Progenitor cell of endocrine pancreas (in vitro differentiated cells): ENCODE measurements at regions not wholly inside any gene's neighbourhood (a gene's known extent, or its start where the extent isn't known, plus 50 kb on each side); places are given as distances from the start of the nearest gene placed in this dataset.

Experiments
- DNase-seq: peaks from one replicate; pipeline ENCODE4 v3.0.0; 2021; ENCODE audit warnings: low spot score; ENCODE audit not compliant: unreplicated experiment
- H3K27ac Mint-ChIP-seq: 2 replicates; pipeline ENCODE4 v1.8.0; 2021; ENCODE audit warnings: mild to moderate bottlenecking, moderate library complexity, mixed read lengths
- H3K27me3 Mint-ChIP-seq: 2 replicates; pipeline ENCODE4 v1.8.0; 2021; ENCODE audit warnings: mixed read lengths
- H3K36me3 Mint-ChIP-seq: 2 replicates; pipeline ENCODE4 v1.8.0; 2022; ENCODE audit warnings: mixed read lengths; ENCODE audit not compliant: insufficient read depth
- H3K4me1 Mint-ChIP-seq: 2 replicates; pipeline ENCODE4 v1.8.0; 2021; ENCODE audit warnings: low read depth, mixed read lengths
- H3K4me3 Mint-ChIP-seq: 2 replicates; pipeline ENCODE4 v1.8.0; 2021; ENCODE audit warnings: low read depth, mild to moderate bottlenecking, moderate library complexity, mixed read lengths
- H3K9me3 Mint-ChIP-seq: 2 replicates; pipeline ENCODE4 v1.8.0; 2021; ENCODE audit warnings: low read depth, mixed read lengths
- TF ChIP-seq, protein P1 (sequence below): fragments of 200-600 bp; sonication (generic); IDR thresholded peaks from one replicate; pipeline ENCODE4 v1.5.0; 2021; ENCODE audit warnings: antibody characterized with exemption, mild to moderate bottlenecking; ENCODE audit not compliant: unreplicated experiment

DNA sequence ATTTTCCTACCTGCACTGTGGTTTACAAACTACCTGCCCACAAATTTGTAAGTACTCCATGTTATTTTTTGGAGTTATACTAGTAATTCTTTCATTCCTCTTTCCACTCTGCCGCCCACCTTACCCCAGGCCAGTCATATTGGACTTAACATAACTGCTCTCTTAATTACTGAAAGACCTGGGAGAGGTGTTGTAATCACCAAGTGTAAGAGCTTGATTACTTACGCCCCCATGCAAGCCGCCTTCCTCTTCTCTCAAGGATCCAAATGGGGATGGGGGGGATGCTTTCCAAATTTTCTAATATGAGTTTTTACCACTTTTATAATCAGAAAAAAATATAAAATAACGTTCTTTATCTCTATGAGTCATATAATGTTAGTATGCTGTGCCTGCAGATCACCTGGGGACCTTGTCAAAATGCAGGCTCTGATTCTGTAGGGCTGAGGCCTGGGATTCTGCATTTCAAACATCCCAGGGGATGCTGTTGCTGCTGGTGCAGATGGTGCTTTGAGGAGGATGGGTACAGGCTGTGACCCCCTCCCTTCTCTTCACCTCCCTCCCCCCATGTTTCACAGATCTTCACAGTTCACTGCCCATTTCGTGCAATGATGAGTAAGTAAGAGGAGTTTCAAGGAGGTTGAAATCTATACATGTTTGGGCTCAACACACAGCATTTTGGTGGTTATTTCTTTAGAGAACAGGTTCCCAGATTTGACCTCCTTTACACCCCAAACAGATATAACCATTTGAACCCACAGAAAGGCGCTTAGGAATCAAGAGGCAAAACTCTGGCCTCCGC lies 87.3 kb downstream of the SEC61B start:
- Mint-ChIP-seq H3K4me3 (no peak overlapping the region), H3K27ac (no peak overlapping the region), H3K27me3 (no peaks in the 10 kb centered on the region), H3K9me3 (peaks cover 6% of the 10 kb centered on the region), H3K36me3 (no peaks in the 10 kb centered on the region), H3K4me1 (peaks cover 12% of the 10 kb centered on the region)
- TF ChIP-seq, protein P1, sequence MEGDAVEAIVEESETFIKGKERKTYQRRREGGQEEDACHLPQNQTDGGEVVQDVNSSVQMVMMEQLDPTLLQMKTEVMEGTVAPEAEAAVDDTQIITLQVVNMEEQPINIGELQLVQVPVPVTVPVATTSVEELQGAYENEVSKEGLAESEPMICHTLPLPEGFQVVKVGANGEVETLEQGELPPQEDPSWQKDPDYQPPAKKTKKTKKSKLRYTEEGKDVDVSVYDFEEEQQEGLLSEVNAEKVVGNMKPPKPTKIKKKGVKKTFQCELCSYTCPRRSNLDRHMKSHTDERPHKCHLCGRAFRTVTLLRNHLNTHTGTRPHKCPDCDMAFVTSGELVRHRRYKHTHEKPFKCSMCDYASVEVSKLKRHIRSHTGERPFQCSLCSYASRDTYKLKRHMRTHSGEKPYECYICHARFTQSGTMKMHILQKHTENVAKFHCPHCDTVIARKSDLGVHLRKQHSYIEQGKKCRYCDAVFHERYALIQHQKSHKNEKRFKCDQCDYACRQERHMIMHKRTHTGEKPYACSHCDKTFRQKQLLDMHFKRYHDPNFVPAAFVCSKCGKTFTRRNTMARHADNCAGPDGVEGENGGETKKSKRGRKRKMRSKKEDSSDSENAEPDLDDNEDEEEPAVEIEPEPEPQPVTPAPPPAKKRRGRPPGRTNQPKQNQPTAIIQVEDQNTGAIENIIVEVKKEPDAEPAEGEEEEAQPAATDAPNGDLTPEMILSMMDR, result no peak
- DNase-seq, result no peak

DNA sequence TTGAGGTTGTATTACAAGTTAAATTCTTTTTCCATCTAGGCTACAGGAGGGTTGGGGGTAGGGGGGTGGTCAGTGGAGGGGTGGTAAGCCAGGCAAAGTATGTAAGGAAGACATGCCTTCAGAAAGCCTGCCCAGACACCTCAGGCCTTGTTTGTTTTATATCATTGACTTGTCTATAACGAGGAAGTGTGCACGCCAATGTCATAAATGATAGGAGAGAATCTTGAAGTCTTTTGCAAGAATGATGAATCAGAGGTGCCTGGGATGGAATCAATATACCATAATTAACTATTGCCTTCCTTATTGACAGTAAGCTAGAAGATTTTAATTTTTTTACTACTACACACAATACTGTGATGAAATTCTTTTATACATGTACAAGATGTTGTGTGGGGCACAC lies 90.7 kb downstream of the SEC61B start:
- peaks cover 13% of the 10 kb centered on the region for H3K4me1 Mint-ChIP-seq
- DNase-seq, result no peak
- H3K27me3 Mint-ChIP-seq, result no peaks in the 10 kb centered on the region
- peaks cover 10% of the 10 kb centered on the region for H3K9me3 Mint-ChIP-seq
- H3K36me3 Mint-ChIP-seq, result no peaks in the 10 kb centered on the region
- no peak overlapping the region for H3K4me3 Mint-ChIP-seq
- TF ChIP-seq, protein P1, result no peak
- no peak overlapping the region for H3K27ac Mint-ChIP-seq

DNA sequence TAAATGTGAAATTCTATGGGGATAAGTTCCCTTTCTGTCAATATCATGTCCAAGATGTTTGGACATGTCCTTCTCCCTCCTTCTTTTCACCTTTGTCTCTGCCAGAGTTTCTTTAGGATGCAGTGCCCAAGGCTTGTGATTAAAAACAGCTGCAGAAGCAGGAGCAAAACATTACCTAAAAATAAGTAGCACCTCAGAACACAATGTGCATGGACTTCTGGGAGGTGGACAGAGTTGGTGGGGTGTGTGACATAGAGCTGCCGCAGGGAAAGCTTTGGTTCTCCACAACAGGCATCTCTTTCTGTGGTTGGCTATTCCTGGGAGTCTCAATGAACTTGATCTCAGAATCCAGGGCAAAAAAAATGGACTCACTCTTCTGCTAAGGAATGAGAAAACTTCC lies 97.0 kb downstream of the SEC61B start:
- no peaks in the 10 kb centered on the region for H3K36me3 Mint-ChIP-seq
- no peak for DNase-seq
- no peak overlapping the region for H3K27ac Mint-ChIP-seq
- H3K27me3 Mint-ChIP-seq, result no peaks in the 10 kb centered on the region
- H3K9me3 Mint-ChIP-seq, result peaks cover 3% of the 10 kb centered on the region
- H3K4me3 Mint-ChIP-seq, result no peak overlapping the region
- peaks cover 2% of the 10 kb centered on the region for H3K4me1 Mint-ChIP-seq
- TF ChIP-seq, protein P1, result no peak

DNA sequence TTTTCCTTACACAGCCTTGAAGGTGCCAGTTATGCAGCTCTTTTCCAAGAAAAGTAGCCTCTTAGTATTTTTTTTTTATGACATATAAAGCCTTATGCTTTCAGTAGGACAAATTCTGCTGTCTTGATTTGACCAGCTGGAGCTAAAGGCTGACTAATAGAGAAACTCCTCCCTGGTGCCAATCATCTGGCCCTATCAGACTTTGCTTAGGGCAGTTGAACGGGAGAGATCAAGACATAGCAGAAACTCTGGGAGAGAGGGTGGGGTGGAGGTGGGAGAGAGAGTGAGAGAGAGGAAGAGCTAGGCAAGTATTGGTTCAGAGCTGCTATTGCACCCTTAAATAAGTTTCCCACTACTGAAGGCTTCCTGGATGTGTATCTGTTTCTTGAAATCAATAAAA lies 100.2 kb downstream of the SEC61B start:
- DNase-seq, result no peak
- Mint-ChIP-seq H3K4me3 (no peak overlapping the region), H3K36me3 (no peaks in the 10 kb centered on the region), H3K27me3 (peaks cover 5% of the 10 kb centered on the region), H3K27ac (no peak overlapping the region), H3K4me1 (no peaks in the 10 kb centered on the region), H3K9me3 (no peaks in the 10 kb centered on the region)
- TF ChIP-seq, protein P1, result no peak

DNA sequence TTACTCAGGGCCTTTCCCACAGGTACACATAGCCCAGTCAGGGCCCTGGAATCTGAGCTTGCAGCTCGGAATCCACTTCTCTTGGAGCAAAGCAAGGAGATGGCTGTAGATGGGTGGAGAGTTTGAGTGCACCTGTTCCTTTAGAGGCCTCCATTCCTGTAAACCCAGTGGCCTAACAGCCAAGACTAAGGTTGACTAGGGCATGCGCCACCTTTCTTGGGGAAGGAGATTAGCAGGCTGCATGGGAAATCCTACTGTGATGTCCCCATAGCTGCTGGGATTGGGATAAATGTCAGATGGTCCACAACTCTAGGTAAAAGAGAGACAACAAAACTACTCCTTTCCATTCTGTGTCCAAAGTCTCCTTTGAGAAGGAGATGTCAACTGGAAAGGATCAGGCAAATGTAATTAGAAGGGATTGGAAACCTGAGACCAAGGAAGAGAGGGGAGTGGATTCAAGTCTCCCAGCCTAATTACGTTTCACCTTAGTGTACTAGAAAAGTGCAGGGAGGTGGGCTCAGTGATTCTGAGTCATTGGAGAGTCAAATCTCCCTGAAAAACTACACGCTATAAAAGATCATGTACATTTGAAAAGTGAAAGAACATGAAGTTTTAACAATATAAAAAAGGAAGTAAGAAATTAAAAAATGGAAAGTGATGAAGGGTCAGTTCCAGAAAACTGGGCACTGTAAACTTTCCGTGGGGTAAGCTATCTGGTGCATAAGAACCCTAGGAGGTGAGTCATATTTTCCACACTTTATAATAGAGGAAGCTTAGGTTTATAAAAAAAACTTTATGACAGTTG lies 104.2 kb downstream of the SEC61B start:
- Mint-ChIP-seq H3K36me3 (no peaks in the 10 kb centered on the region), H3K27me3 (peaks cover 5% of the 10 kb centered on the region), H3K4me3 (no peak overlapping the region), H3K4me1 (no peaks in the 10 kb centered on the region), H3K27ac (no peak overlapping the region), H3K9me3 (no peaks in the 10 kb centered on the region)
- TF ChIP-seq, protein P1, result no peak
- no peak for DNase-seq
